ENCODE measurements at regions not wholly inside any gene's neighbourhood (a gene's known extent, or its start where the extent isn't known, plus 50 kb on each side); places are given as distances from the start of the nearest gene placed in this dataset.

- no peak for TF ChIP-seq NFAT5 (CRISPR knock-in tag; IDR thresholded peaks at IDR 0.05)
Observed at GRCh38 chr5:8751971-8752370, 793.9 kb downstream of the SEMA5A start (continued).

- in situ Hi-C loops (cut with HindIII; ENCODE audit: extremely low pct_ligation_motif_present, low pct_unique_long_range_greater_than_20kb), result no loop called here
- Histone ChIP-seq H3K4me1 (ENCODE audit: insufficient read depth, low read length) (no peaks in the 10 kb centered on the region), H3K4me3 (replicated peaks in 1 of 3; ENCODE audit: insufficient read depth in 1 of 3, low read depth in 2 of 3, low read length in 3 of 3) (no peak overlapping the region), H2AFZ (ENCODE audit: low read length) (no peak overlapping the region), H3K36me3 (replicated peaks in 1 of 2; ENCODE audit: control insufficient read depth in 1 of 2, insufficient read depth in 2 of 2, low read length in 2 of 2) (no peaks in the 10 kb centered on the region), H3K27me3 (ENCODE audit: control insufficient read depth in 1 of 2, insufficient read depth in 2 of 2, low read length in 2 of 2) (no peaks in the 10 kb centered on the region), H3K9me3 (ENCODE audit: low read length) (peaks cover 73% of the 10 kb centered on the region), H3K9ac (ENCODE audit: insufficient read depth, low read depth, low read length) (no peak overlapping the region), H3K4me2 (ENCODE audit: low read depth, low read length) (no peak overlapping the region), H4K20me1 (ENCODE audit: insufficient read depth, low read length) (no peaks in the 10 kb centered on the region), H3K27ac (ENCODE audit: extremely low read length, insufficient read depth, low read length) (no peak overlapping the region), H3K79me2 (ENCODE audit: insufficient read depth, low read length) (no peaks in the 10 kb centered on the region)
- 0% methylated on average over 1 of the region's 1 CpG for WGBS (ENCODE audit: low lambda C conversion rate)
- CTCF ChIA-PET (ENCODE audit: low intra/inter-chr PET ratio, low total read pairs), result no interaction called here
- no peak for FAIRE-seq
- intact Hi-C loops (cut with micrococcal nuclease; ENCODE audit: unreplicated experiment), result no loop called here
- ATAC-seq, result no peak
- POLR2A ChIA-PET, result no interaction called here
- no TSS peak for BruUV-seq (replicated peaks)
- no peak for DNase-seq (ENCODE audit: low spot score)
- TF ChIP-seq FLYWCH1 (CRISPR knock-in tag; IDR thresholded peaks at IDR 0.05) (no peak), POLR2AphosphoS2 (IDR thresholded peaks at IDR 0.05; ENCODE audit: low read depth, low read length) (no peak), HIC2 (CRISPR knock-in tag; IDR thresholded peaks at IDR 0.05; ENCODE audit: low read depth) (no peak), TMF1 (CRISPR knock-in tag; IDR thresholded peaks at IDR 0.05; ENCODE audit: low read depth) (no peak), ATF5 (CRISPR knock-in tag; IDR thresholded peaks at IDR 0.05; ENCODE audit: low read depth) (no peak), MBD4 (IDR thresholded peaks at IDR 0.05; ENCODE audit: borderline replicate concordance, low read length) (no peak), MAX (IDR thresholded peaks at IDR 0.05) (no peak), IRF2 (CRISPR knock-in tag; IDR thresholded peaks at IDR 0.05) (no peak), ZNF792 (CRISPR knock-in tag; IDR thresholded peaks at IDR 0.05) (no peak), ZNF430 (CRISPR knock-in tag; IDR thresholded peaks at IDR 0.05) (no peak), SNAPC2 (CRISPR knock-in tag; IDR thresholded peaks at IDR 0.05) (no peak), ZNF574 (CRISPR knock-in tag; IDR thresholded peaks at IDR 0.05) (no peak)
Observed at GRCh38 chr5:8752595-8752994, 793.3 kb downstream of the SEMA5A start.
